NCI-H748 treated with DMSO at 0.1 percent for 48 hours (cell line): ENCODE measurements at regions not wholly inside any gene's neighbourhood (a gene's known extent, or its start where the extent isn't known, plus 50 kb on each side); places are given as distances from the start of the nearest gene placed in this dataset.
A peak's percentile ranks its signal among the peaks of the same experiment; 100 is the strongest.

ENCODE experiments used
- DNase-seq: peaks from one replicate; lab custom pipeline; 2025; lab: John Stamatoyannopoulos, UW

- DNase-seq: no peak
These were observed 107.6 kb upstream of the PRSS58 start for GRCh38 chr7:142365410-142365842.

- no peak for DNase-seq
These were observed 106.7 kb upstream of the PRSS58 start for GRCh38 chr7:142364551-142364950.

- no peak for DNase-seq
These were observed 104.5 kb upstream of the PRSS58 start for GRCh38 chr7:142362349-142362748.

- no peak for DNase-seq
These were observed 101.9 kb upstream of the PRSS58 start for GRCh38 chr7:142359694-142360279.

GRCh38 chr7:142357953-142358520, 100.2 kb upstream of the PRSS58 start:
- DNase-seq: peak; percentile 52

GRCh38 chr7:142356166-142356565, 98.3 kb upstream of the PRSS58 start:
- peak; percentile 89 for DNase-seq

- DNase-seq: no peak
These were observed 97.5 kb upstream of the PRSS58 start for GRCh38 chr7:142355328-142355727.

GRCh38 chr7:142353147-142354060, 95.5 kb upstream of the PRSS58 start:
- DNase-seq: no peak

GRCh38 chr7:142352543-142352942, 94.7 kb upstream of the PRSS58 start:
- DNase-seq: no peak

- DNase-seq: no peak
These were observed 93.3 kb upstream of the PRSS58 start for GRCh38 chr7:142351145-142351544.

GRCh38 chr7:142349670-142350405, 92.0 kb upstream of the PRSS58 start:
- no peak for DNase-seq

- no peak for DNase-seq
These were observed 91.1 kb upstream of the PRSS58 start for GRCh38 chr7:142348921-142349405.

GRCh38 chr7:142348100-142348499, 90.2 kb upstream of the PRSS58 start:
- DNase-seq: no peak

- DNase-seq: no peak
These were observed 89.2 kb upstream of the PRSS58 start for GRCh38 chr7:142347091-142347490.

- DNase-seq: no peak
These were observed 88.0 kb upstream of the PRSS58 start for GRCh38 chr7:142345811-142346210.

- DNase-seq: no peak
These were observed 81.0 kb upstream of the PRSS58 start for GRCh38 chr7:142338633-142339501.

- no peak for DNase-seq
These were observed 79.5 kb upstream of the PRSS58 start for GRCh38 chr7:142337054-142338001.

GRCh38 chr7:142334806-142335205, 76.9 kb upstream of the PRSS58 start:
- no peak for DNase-seq

GRCh38 chr7:142334236-142334635, 76.4 kb upstream of the PRSS58 start:
- no peak for DNase-seq

GRCh38 chr7:142332421-142332820, 74.6 kb upstream of the PRSS58 start:
- no peak for DNase-seq
